ENCODE measurements at regions not wholly inside any gene's neighbourhood (a gene's known extent, or its start where the extent isn't known, plus 50 kb on each side); places are given as distances from the start of the nearest gene placed in this dataset.

GRCh38 chr15:70252951-70253320 is 155.2 kb upstream of the TLE3 start:
- Histone ChIP-seq H3K36me3 (ENCODE audit: control insufficient read depth in 2 of 3, insufficient read depth in 3 of 3, low read length in 3 of 3) (no peaks in the 10 kb centered on the region), H3K9me3 (ENCODE audit: control insufficient read depth in 2 of 3, insufficient read depth in 1 of 3, low read length in 3 of 3) (no peaks in the 10 kb centered on the region), H3K27ac (ENCODE audit: low read depth in 2 of 2, low read length in 2 of 2) (no peak overlapping the region), H3K27me3 (ENCODE audit: control insufficient read depth, insufficient read depth, low read length) (peaks cover 2% of the 10 kb centered on the region), H3K4me1 (ENCODE audit: control insufficient read depth in 2 of 3, insufficient read depth in 2 of 3, low read depth in 1 of 3, low read length in 3 of 3) (peaks cover 3 to 12% (median 4%) of the 10 kb centered on the region in 3 donors), H3K9ac (ENCODE audit: low read length in 3 of 3) (no peak overlapping the region), H3K4me3 (ENCODE audit: low read length in 3 of 3) (no peak overlapping the region)
- no peak for TF ChIP-seq CTCF (IDR thresholded peaks at IDR 0.05; ENCODE audit: borderline replicate concordance, extremely low read depth, insufficient read depth)
- FAIRE-seq (no peak), DNase-seq (peak in 1 of 5 donors; percentile 39)
- intact Hi-C loops (cut with DNase I): no loop called here

GRCh38 chr15:70252056-70252950 is 154.6 kb upstream of the TLE3 start:
- TF ChIP-seq CTCF (IDR thresholded peaks at IDR 0.05; ENCODE audit: borderline replicate concordance, extremely low read depth, insufficient read depth): no peak
- DNase-seq: peak in 4 of 5 donors; percentile 59 to 68 (median 66)
- intact Hi-C loops (cut with DNase I): no loop called here

GRCh38 chr15:70251246-70251990 is 153.7 kb upstream of the TLE3 start:
- TF ChIP-seq CTCF (IDR thresholded peaks at IDR 0.05; ENCODE audit: borderline replicate concordance, extremely low read depth, insufficient read depth): no peak
- no peak overlapping the region for H3K4me3 ChIP-seq (ENCODE audit: low read length in 3 of 3)
- FAIRE-seq: no peak
- H3K27me3 ChIP-seq (ENCODE audit: control insufficient read depth, insufficient read depth, low read length): no peaks in the 10 kb centered on the region
- intact Hi-C loops (cut with DNase I): no loop called here
- H3K4me1 ChIP-seq (ENCODE audit: control insufficient read depth in 2 of 3, insufficient read depth in 2 of 3, low read depth in 1 of 3, low read length in 3 of 3): peaks cover 3 to 12% (median 4%) of the 10 kb centered on the region in 3 donors
- H3K36me3 ChIP-seq (ENCODE audit: control insufficient read depth in 2 of 3, insufficient read depth in 3 of 3, low read length in 3 of 3): no peaks in the 10 kb centered on the region
- no peak overlapping the region for H3K9ac ChIP-seq (ENCODE audit: low read length in 3 of 3)
- peak in 2 of 5 donors; percentile 52 to 66 for DNase-seq
- peak overlapping the region; percentile 49 to 52 for H3K27ac ChIP-seq (ENCODE audit: low read depth in 2 of 2, low read length in 2 of 2)
- no peaks in the 10 kb centered on the region for H3K9me3 ChIP-seq (ENCODE audit: control insufficient read depth in 2 of 3, insufficient read depth in 1 of 3, low read length in 3 of 3)

More at GRCh38 chr15:70252056-70252950, 154.6 kb upstream of the TLE3 start:
- peaks cover 3 to 12% (median 4%) of the 10 kb centered on the region in 3 donors for H3K4me1 ChIP-seq (ENCODE audit: control insufficient read depth in 2 of 3, insufficient read depth in 2 of 3, low read depth in 1 of 3, low read length in 3 of 3)
- no peaks in the 10 kb centered on the region for H3K9me3 ChIP-seq (ENCODE audit: control insufficient read depth in 2 of 3, insufficient read depth in 1 of 3, low read length in 3 of 3)
- H3K36me3 ChIP-seq (ENCODE audit: control insufficient read depth in 2 of 3, insufficient read depth in 3 of 3, low read length in 3 of 3): no peaks in the 10 kb centered on the region
- peaks cover 2% of the 10 kb centered on the region for H3K27me3 ChIP-seq (ENCODE audit: control insufficient read depth, insufficient read depth, low read length)
- H3K4me3 ChIP-seq (ENCODE audit: low read length in 3 of 3): no peak overlapping the region
- no peak for FAIRE-seq
- H3K27ac ChIP-seq (ENCODE audit: low read depth in 2 of 2, low read length in 2 of 2): no peak overlapping the region
- H3K9ac ChIP-seq (ENCODE audit: low read length in 3 of 3): no peak overlapping the region
